HFF-Myc (cell line): ENCODE measurements at regions not wholly inside any gene's neighbourhood (a gene's known extent, or its start where the extent isn't known, plus 50 kb on each side); places are given as distances from the start of the nearest gene placed in this dataset.

Source experiments
- DNase-seq: peaks from one replicate; pipeline ENCODE4 v3.0.0-alpha.2; 2011; ENCODE audit warnings: low read depth; ENCODE audit errors: extremely low read depth
- H3K4me3 ChIP-seq: replicated peaks from 2 replicates; pipeline ENCODE4 v1.5.1; 2011; ENCODE audit warnings: low read depth, mild to moderate bottlenecking, control low read depth, low read length
- TF ChIP-seq, protein P1 (sequence below): IDR thresholded peaks from 2 replicates; pipeline ENCODE4 v1.5.1; 2012; ENCODE audit warnings: mild to moderate bottlenecking, low read depth, low read length, control low read depth; ENCODE audit errors: missing control alignments

DNA sequence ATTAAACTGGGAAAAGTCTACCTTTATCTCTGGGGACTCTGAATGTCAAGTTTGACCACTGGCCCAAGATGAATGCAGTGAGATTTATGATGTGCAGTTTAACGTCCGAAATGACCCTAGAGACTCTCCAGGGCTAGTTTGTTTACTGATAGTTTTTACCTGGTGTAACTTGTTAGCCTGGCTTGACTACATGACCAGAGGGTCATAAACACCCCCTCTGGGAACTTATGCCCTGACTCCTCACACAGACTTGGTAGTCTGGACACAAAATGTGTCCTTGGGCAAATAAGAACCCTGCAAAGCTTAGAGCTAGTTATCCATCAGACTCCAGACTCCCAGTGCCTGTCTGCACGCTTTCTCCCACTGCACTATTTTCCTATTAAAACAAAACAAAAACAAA is 606.5 kb downstream of the HACE1 start:
- DNase-seq, result no peak
- TF ChIP-seq, protein P1, sequence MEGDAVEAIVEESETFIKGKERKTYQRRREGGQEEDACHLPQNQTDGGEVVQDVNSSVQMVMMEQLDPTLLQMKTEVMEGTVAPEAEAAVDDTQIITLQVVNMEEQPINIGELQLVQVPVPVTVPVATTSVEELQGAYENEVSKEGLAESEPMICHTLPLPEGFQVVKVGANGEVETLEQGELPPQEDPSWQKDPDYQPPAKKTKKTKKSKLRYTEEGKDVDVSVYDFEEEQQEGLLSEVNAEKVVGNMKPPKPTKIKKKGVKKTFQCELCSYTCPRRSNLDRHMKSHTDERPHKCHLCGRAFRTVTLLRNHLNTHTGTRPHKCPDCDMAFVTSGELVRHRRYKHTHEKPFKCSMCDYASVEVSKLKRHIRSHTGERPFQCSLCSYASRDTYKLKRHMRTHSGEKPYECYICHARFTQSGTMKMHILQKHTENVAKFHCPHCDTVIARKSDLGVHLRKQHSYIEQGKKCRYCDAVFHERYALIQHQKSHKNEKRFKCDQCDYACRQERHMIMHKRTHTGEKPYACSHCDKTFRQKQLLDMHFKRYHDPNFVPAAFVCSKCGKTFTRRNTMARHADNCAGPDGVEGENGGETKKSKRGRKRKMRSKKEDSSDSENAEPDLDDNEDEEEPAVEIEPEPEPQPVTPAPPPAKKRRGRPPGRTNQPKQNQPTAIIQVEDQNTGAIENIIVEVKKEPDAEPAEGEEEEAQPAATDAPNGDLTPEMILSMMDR, result no peak

DNA sequence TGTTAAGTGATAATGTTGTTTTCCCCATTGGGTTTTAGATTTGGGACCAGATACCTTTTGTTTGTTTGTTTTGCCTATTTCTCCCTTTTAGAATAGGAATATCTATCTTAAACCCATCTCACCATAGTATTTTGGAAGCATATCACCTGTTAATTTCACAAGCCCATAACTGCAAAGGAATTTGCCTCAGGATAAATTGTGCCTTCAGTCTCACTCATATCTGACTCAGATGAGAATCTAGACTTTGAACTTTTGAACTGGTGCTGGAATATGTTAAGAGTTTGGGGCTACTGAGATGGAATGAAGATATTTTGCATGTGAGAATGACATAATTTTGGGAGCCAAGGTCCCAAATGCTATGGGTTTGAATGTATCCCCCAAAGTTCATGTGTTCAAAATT is 607.4 kb downstream of the HACE1 start:
- TF ChIP-seq, protein P1, result no peak
- DNase-seq, result no peak
- no peak overlapping the region for H3K4me3 ChIP-seq

More for the DNA sequence above, 606.5 kb downstream of the HACE1 start:
- H3K4me3 ChIP-seq, result no peak overlapping the region

DNA sequence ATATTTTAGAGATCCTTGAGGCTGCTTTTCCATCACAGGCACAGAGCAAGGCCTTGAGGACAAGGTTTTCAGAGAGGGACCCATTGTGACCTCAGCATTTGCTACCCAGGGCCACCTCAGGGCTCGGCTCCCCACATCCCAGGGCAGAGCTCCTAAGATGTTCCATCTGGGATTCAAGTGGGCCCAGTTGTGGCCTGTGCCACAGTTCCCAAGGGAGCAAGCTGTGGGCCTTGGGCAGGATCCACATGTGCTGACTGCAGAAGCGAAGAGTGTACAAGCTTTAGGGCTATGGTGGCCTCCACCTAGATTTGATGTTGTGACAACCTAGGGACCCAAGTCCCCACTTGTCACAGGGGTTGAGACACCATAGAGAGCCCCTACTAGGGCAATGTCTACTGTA is 608.1 kb downstream of the HACE1 start:
- H3K4me3 ChIP-seq, result no peak overlapping the region
- DNase-seq, result no peak
- TF ChIP-seq, protein P1, result no peak

DNA sequence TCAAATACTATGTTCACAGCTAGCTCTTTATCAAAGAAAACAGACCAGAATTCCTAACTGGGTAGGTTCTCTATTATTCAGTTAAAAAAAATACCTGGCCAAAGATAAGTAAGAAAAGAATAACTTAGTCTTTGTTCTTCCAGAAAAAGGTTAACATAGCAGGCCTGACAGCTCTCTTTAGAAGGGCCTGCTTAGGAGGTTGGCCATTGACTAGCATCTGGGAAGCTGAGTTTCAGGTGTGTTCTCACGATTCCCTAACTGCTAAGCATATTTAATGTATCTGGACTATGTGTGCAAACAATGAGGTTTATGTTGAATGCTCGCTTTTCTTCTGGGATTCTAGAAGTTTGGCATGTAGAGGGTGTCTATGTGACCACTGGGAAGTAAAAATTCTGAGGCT is 618.9 kb downstream of the HACE1 start:
- H3K4me3 ChIP-seq, result no peak overlapping the region
- TF ChIP-seq, protein P1, result no peak
- no peak for DNase-seq

DNA sequence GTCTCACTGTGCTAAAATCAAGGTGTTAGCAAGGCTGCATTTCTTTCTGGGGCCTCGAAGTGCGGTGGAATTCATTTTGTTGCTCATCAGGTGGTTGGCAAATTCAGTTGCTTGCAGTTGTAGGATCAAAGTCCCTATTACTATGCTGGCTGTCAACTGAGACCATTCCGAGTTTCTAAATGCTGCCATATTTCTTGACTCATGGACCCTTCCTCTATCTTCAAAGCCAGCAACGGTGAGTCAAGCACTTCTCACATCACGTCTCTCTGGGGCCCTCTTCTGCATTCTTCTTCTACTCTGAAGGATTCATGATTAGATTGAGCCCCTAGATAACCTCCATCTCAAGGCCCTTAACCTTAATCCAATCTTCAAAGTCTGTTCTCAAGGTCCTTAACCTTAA is 619.7 kb downstream of the HACE1 start:
- no peak for DNase-seq
- TF ChIP-seq, protein P1, result no peak
- no peak overlapping the region for H3K4me3 ChIP-seq

DNA sequence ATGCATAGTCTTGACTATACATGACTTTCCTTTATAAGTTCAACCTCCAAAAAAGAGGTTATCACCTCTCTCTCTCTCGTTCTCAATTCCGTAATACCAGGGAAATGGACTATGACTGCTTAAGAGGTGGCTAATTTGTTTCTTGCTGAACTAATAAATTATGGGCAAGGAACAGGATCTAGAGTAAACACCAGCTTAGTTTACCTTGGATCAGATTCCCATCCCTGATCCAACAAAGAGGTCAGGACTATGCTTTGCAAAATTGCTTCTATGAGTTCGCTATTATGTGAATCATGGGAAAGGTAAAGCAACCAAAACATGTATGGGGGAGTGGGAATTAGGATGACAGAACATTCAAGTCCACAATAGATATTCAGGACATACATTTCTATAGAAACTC is 630.7 kb downstream of the HACE1 start:
- TF ChIP-seq, protein P1, result no peak
- no peak overlapping the region for H3K4me3 ChIP-seq
- no peak for DNase-seq

DNA sequence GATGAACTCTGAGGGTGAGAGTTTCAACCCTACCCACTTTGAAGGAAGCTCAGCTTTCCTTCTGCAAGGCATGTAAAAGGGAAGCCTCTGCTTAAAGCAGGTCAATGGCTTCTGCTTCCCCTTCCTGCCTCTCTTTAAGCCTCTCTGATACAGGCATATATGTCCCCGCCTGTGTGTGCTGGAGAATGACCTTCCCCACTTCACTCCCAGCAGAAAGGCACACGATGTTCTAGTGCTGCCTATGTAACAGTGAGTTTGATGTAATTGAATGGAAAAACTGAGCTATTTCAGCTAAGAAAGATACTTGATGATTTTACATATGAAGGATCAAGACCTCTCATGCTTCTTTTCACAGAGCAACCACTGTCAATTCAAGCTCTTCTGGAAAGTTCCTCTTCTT is 632.2 kb downstream of the HACE1 start:
- TF ChIP-seq, protein P1, result no peak
- no peak overlapping the region for H3K4me3 ChIP-seq
- no peak for DNase-seq
